Adrenal gland (tissue), 9 donors: ENCODE measurements at regions not wholly inside any gene's neighbourhood (a gene's known extent, or its start where the extent isn't known, plus 50 kb on each side); places are given as distances from the start of the nearest gene placed in this dataset.
A peak's percentile ranks its signal among the peaks of the same experiment; 100 is the strongest.

Experiments used
- DNase-seq, 7 donors: peaks; one replicate each; pipeline ENCODE4 v3.0.0-alpha.2; 2019 to 2020
- H3K27ac ChIP-seq, 5 donors: fragments of 200-600 bp; sonication (generic) in 4 of 5; 1 replicate in 3 of 5; 2 replicates in 2 of 5; pipeline versions ENCODE4 v1.5.1 to v1.8.0; 2016 to 2020; ENCODE audit warnings: mild to moderate bottlenecking in 1 of 5
- H3K27me3 ChIP-seq: fragments of 200-600 bp; 2 replicates; pipeline ENCODE4 v1.8.0; 2021
- H3K36me3 ChIP-seq, 2 donors: fragments of 200-600 bp; replicated peaks in 1 of 2; 1 replicate in 1 of 2; 2 replicates in 1 of 2; pipeline versions ENCODE4 v1.5.1 to v1.8.0; 2018 to 2022
- H3K4me1 ChIP-seq, 2 donors: fragments of 200-600 bp; replicated peaks in 1 of 2; 1 replicate in 1 of 2; 2 replicates in 1 of 2; pipeline versions ENCODE4 v1.5.1 to v1.8.0; 2018 to 2021
- H3K4me3 ChIP-seq, 4 donors: fragments of 200-600 bp; sonication (generic) in 3 of 4; one replicate each; pipeline ENCODE4 v1.5.1; 2016 to 2018
- H3K9me3 ChIP-seq, 3 donors: fragments of 200-600 bp; sonication (generic) in 1 of 3; replicated peaks in 1 of 3; 1 replicate in 2 of 3; 2 replicates in 1 of 3; pipeline versions ENCODE4 v1.5.1 to v1.8.0; 2016 to 2021
- POLR2A ChIP-seq, 2 donors: fragments of 450-650 bp; IDR thresholded peaks; one replicate each; pipeline ENCODE4 v1.6.1; 2017; ENCODE audit warnings: antibody characterized with exemption in 2 of 2, mild to moderate bottlenecking in 2 of 2, moderate library complexity in 1 of 2
- WGBS, 4 donors: extraction: QIAGEN DNeasy Blood & Tissue Kit in 2 of 4; methylation state at CpG; one replicate each; pipeline versions ENCODE4 v1.1.5 to v1.1.7; 2013 to 2017; 5-methylcytosine and 5-hydroxymethylcytosine counted together
- intact Hi-C, 2 donors: fragments of 100-400 bp; cut with DNase I; formaldehyde crosslinking; loops; one replicate each; pipeline versions ENCODE4 v1.14.1 to v1.15.0; 2022 to 2023
- TF ChIP-seq, protein P1 (sequence below), 6 experiments: fragments of 450-650 bp in 4 of 6; fragments of 200-600 bp in 2 of 6; sonication (generic) in 1 of 6; IDR thresholded peaks; 1 replicate in 5 of 6; 2 replicates in 1 of 6; pipeline versions ENCODE4 v1.5.1 to v1.8.0; 2016 to 2021; ENCODE audit warnings: antibody characterized with exemption in 6 of 6, mild to moderate bottlenecking in 2 of 6, moderate library complexity in 1 of 6
- donor health status: healthy with polysubstance abuse.
- donor health status: Bipolar disorder and iron deficiency.
- donor health status: DM: yes; HTN: yes; CAD: no.
- donor health status: DM: no; HTN: no; CAD: no.
- donor health status: DM: no; HTN: no; CAD: no.

DNA sequence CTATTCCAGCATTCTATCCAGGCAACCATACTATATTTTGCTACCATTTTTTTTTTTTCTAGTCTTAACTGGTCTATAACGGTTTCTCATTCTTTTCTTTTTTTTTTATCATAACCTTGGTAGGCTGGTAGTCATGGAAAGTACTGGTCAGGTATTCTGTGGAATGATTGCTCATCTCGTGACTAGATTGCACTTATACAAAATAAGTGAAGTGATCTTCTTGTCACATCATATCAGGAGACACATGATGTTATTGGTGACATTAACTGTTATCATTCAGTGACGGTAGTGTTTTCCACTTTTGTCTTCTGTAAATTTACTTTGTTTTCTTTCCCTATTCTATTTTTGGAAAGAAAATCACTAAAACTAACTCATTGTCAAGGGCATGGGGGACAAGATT, 239.3 kb upstream of the SLITRK6 start:
- Histone ChIP-seq H3K4me3 (no peak overlapping the region), H3K27ac (no peak overlapping the region), H3K4me1 (no peaks in the 10 kb centered on the region), H3K27me3 (no peaks in the 10 kb centered on the region), H3K9me3 (no peaks in the 10 kb centered on the region), H3K36me3 (no peaks in the 10 kb centered on the region)
- intact Hi-C loops: no loop called here
- no peak for DNase-seq
- TF ChIP-seq, protein P1, sequence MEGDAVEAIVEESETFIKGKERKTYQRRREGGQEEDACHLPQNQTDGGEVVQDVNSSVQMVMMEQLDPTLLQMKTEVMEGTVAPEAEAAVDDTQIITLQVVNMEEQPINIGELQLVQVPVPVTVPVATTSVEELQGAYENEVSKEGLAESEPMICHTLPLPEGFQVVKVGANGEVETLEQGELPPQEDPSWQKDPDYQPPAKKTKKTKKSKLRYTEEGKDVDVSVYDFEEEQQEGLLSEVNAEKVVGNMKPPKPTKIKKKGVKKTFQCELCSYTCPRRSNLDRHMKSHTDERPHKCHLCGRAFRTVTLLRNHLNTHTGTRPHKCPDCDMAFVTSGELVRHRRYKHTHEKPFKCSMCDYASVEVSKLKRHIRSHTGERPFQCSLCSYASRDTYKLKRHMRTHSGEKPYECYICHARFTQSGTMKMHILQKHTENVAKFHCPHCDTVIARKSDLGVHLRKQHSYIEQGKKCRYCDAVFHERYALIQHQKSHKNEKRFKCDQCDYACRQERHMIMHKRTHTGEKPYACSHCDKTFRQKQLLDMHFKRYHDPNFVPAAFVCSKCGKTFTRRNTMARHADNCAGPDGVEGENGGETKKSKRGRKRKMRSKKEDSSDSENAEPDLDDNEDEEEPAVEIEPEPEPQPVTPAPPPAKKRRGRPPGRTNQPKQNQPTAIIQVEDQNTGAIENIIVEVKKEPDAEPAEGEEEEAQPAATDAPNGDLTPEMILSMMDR (IDR thresholded peaks at IDR 0.05): no peak
- no peak for TF ChIP-seq POLR2A (IDR thresholded peaks at IDR 0.05)
- 39 to 60% (median 50%) methylated on average over 3 of the region's 3 CpGs for WGBS, 4 donors

DNA sequence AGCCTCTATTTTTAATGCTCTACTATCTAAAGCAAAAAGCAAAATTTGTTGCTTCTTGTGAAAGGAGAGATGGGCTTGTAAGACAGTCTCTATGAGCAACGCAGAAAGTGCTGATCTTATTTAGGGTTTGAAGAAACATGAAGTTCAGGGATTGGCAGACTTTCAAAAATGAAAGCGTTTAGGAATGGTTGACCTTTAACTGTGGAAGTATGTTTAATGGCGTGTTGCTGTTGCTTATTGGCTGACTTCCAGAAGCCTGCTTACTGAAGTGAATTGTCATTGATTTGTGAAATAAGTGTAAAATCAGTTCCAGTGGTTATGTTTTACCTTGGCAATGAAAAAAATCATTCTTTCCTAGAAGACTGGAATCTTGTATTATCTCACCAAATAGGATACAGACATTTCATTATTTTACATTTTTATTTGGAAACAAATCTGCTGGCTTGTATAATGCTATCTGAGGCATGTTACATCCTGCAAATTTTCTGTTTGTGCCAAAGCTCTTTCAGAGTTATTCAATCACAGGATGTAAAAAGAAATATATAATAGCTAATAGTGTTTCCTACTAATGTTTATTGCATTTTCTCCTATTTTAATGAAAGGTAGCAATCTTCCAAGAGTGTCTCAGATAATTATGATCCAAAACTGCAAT, 221.3 kb upstream of the SLITRK6 start:
- intact Hi-C loops: no loop called here
- no peak overlapping the region for H3K4me3 ChIP-seq
- H3K36me3 ChIP-seq: no peaks in the 10 kb centered on the region
- no peak for TF ChIP-seq POLR2A (IDR thresholded peaks at IDR 0.05)
- TF ChIP-seq, protein P1 (IDR thresholded peaks at IDR 0.05): no peak
- WGBS, 4 donors: 7 to 14% (median 11%) methylated on average over 3 of the region's 3 CpGs
- peaks cover 0 to 3% (median 0%) of the 10 kb centered on the region in 3 donors for H3K9me3 ChIP-seq
- peak overlapping the region in 1 of 5 donors; percentile 4 for H3K27ac ChIP-seq
- H3K4me1 ChIP-seq: peaks cover 0 to 9% of the 10 kb centered on the region in 2 donors
- DNase-seq: peak in 4 of 7 donors; percentile 17 to 45 (median 22)
- no peaks in the 10 kb centered on the region for H3K27me3 ChIP-seq

DNA sequence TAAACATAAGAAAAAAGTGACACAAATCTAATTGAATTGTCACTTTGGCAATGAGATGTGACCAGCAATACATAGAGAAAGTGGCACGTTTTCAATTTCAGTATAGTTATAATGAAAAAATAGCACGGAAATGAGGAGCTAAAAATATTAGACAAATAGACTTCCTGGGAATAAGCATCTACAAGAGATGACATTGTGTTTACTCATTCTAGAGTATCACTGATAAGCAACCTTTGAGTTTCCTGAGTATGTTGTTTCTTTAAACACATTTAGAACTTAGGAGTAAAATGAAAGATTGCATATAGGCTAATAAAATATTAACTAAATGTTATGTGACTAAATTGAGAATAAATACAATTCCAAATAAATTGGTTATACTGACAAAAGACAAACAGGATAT, 207.1 kb upstream of the SLITRK6 start:
- Histone ChIP-seq H3K36me3 (no peaks in the 10 kb centered on the region), H3K4me3 (no peak overlapping the region), H3K27ac (no peak overlapping the region), H3K9me3 (no peaks in the 10 kb centered on the region), H3K4me1 (no peaks in the 10 kb centered on the region), H3K27me3 (no peaks in the 10 kb centered on the region)
- DNase-seq: no peak
- TF ChIP-seq, protein P1 (IDR thresholded peaks at IDR 0.05): no peak
- no peak for TF ChIP-seq POLR2A (IDR thresholded peaks at IDR 0.05)
- WGBS, 4 donors: 22 to 27% (median 26%) methylated on average over 2 of the region's 2 CpGs
- intact Hi-C loops: no loop called here

GRCh38 chr13:86003029-86003428, 203.8 kb upstream of the SLITRK6 start:
- intact Hi-C loops: no loop called here
- H3K4me3 ChIP-seq: no peak overlapping the region
- DNase-seq: no peak
- H3K27me3 ChIP-seq: no peaks in the 10 kb centered on the region
- WGBS, 4 donors: 61 to 74% (median 71%) methylated on average over 2 of the region's 2 CpGs
- H3K9me3 ChIP-seq: no peaks in the 10 kb centered on the region
- TF ChIP-seq, protein P1 (IDR thresholded peaks at IDR 0.05): no peak
- TF ChIP-seq POLR2A (IDR thresholded peaks at IDR 0.05): no peak
- H3K4me1 ChIP-seq: no peaks in the 10 kb centered on the region
- H3K36me3 ChIP-seq: no peaks in the 10 kb centered on the region
- H3K27ac ChIP-seq: no peak overlapping the region
